ENCODE measurements at regions not wholly inside any gene's neighbourhood (a gene's known extent, or its start where the extent isn't known, plus 50 kb on each side); places are given as distances from the start of the nearest gene placed in this dataset.

GRCh38 chrX:23552303-23552702 lies 115.0 kb upstream of the PRDX4 start:
- Histone ChIP-seq H3K79me2 (replicated peaks; ENCODE audit: insufficient read depth) (no peaks in the 10 kb centered on the region), H3K4me1 (ENCODE audit: insufficient read depth) (no peaks in the 10 kb centered on the region), H3K27me3 (ENCODE audit: insufficient read depth) (no peaks in the 10 kb centered on the region), H2AFZ (no peak overlapping the region), H3K9me2 (ENCODE audit: insufficient read depth) (no peaks in the 10 kb centered on the region), H3K27ac (ENCODE audit: low read depth) (no peak overlapping the region), H4K20me1 (replicated peaks; ENCODE audit: insufficient read depth) (no peaks in the 10 kb centered on the region), H3K4me2 (no peak overlapping the region), H3K36me3 (ENCODE audit: insufficient read depth) (no peaks in the 10 kb centered on the region), H3K4me3 (no peak overlapping the region), H3F3A (replicated peaks; ENCODE audit: low read depth) (no peaks in the 10 kb centered on the region)
- Mint-ChIP-seq H3K36me3 (ENCODE audit: low read depth) (peaks cover 4% of the 10 kb centered on the region; the same call in 1 of the 3 replicates), H3K9me3 (peaks cover 8% of the 10 kb centered on the region), H3K4me1 (no peaks in the 10 kb centered on the region; the same call in 1 of the 3 replicates), H3K27ac (no peak overlapping the region), H3K4me3 (no peak overlapping the region), H3K27me3 (ENCODE audit: insufficient read depth, low read depth, poor library complexity) (no peaks in the 10 kb centered on the region)
- no peak for TF ChIP-seq EZH2phosphoT487 (IDR thresholded peaks at IDR 0.05; ENCODE audit: unreplicated experiment)
- no peak for TF ChIP-seq ZNF462 (CRISPR knock-in tag; IDR thresholded peaks at IDR 0.05)
- TF ChIP-seq CREB1 (CRISPR knock-in tag; IDR thresholded peaks at IDR 0.05; ENCODE audit: low read depth): no peak
- TF ChIP-seq ZNF331 (CRISPR knock-in tag; IDR thresholded peaks at IDR 0.05; ENCODE audit: low read depth): no peak
- TF ChIP-seq CTCF (conservative IDR thresholded peaks at IDR 0.05; ENCODE audit: low read depth in 2 of 2): no peak
- TF ChIP-seq JUNB (IDR thresholded peaks at IDR 0.05; ENCODE audit: unreplicated experiment): no peak
- TF ChIP-seq EZH2 (IDR thresholded peaks at IDR 0.05; ENCODE audit: low read depth, unreplicated experiment): no peak
- no peak for TF ChIP-seq STAT1 (IDR thresholded peaks at IDR 0.05; ENCODE audit: unreplicated experiment)
- no peak for TF ChIP-seq ETS1 (IDR thresholded peaks at IDR 0.05)
- TF ChIP-seq ZNF114 (CRISPR knock-in tag; IDR thresholded peaks at IDR 0.05): no peak
- TF ChIP-seq POLR2AphosphoS5 (IDR thresholded peaks at IDR 0.05; ENCODE audit: low read depth): no peak
- TF ChIP-seq NANOG (IDR thresholded peaks at IDR 0.05; ENCODE audit: borderline replicate concordance): no peak
- TF ChIP-seq REST (IDR thresholded peaks at IDR 0.05; ENCODE audit: unreplicated experiment): no peak
- DNase-seq (ENCODE audit: low spot score) (no peak), ATAC-seq (no peak)
